GM12874 (cell line): ENCODE measurements at regions not wholly inside any gene's neighbourhood (a gene's known extent, or its start where the extent isn't known, plus 50 kb on each side); places are given as distances from the start of the nearest gene placed in this dataset.

Experiments
- TF ChIP-seq, protein P1 (sequence below): IDR thresholded peaks from 2 replicates; pipeline ENCODE4 v1.5.1; 2011; ENCODE audit warnings: low read depth, mild to moderate bottlenecking, control low read depth, low read length, moderate library complexity; ENCODE audit not compliant: insufficient read depth

DNA sequence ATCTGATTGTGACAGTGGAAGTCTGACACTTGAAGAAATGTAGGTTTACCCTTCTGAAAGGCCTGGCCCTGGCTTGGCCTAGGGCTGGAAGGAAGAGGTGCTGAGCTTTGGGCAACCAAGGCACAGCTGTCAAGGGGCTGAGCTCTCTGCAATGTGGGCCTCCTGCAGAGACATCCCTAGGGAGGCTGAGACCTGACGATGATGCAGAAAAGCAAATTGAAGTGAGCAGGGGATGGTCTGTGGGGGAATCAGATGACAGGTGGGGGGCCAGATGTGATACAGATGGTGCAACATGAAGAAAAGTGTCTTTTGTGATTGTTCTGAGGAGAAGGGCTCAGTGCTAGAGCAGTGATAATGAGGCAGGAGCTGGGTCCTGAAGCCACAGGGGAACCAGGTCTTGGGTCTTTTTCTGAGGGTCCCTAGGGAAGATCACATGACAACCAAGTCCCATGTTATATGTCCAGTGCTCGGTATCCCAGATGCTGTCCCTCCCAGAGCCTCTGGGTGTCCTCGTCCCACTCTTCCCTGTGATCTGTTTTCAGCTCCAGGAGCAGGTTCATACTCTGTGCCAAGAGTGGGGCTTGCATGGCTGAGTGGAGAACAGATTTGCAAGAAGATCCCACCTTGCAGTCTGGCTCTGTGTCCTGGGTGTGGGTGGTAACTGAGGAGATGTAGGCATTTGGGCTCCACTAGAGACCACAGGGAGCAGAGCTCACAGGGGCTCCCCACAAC lies 79.9 kb upstream of the VPREB1 start:
- TF ChIP-seq, protein P1, sequence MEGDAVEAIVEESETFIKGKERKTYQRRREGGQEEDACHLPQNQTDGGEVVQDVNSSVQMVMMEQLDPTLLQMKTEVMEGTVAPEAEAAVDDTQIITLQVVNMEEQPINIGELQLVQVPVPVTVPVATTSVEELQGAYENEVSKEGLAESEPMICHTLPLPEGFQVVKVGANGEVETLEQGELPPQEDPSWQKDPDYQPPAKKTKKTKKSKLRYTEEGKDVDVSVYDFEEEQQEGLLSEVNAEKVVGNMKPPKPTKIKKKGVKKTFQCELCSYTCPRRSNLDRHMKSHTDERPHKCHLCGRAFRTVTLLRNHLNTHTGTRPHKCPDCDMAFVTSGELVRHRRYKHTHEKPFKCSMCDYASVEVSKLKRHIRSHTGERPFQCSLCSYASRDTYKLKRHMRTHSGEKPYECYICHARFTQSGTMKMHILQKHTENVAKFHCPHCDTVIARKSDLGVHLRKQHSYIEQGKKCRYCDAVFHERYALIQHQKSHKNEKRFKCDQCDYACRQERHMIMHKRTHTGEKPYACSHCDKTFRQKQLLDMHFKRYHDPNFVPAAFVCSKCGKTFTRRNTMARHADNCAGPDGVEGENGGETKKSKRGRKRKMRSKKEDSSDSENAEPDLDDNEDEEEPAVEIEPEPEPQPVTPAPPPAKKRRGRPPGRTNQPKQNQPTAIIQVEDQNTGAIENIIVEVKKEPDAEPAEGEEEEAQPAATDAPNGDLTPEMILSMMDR, result no peak

DNA sequence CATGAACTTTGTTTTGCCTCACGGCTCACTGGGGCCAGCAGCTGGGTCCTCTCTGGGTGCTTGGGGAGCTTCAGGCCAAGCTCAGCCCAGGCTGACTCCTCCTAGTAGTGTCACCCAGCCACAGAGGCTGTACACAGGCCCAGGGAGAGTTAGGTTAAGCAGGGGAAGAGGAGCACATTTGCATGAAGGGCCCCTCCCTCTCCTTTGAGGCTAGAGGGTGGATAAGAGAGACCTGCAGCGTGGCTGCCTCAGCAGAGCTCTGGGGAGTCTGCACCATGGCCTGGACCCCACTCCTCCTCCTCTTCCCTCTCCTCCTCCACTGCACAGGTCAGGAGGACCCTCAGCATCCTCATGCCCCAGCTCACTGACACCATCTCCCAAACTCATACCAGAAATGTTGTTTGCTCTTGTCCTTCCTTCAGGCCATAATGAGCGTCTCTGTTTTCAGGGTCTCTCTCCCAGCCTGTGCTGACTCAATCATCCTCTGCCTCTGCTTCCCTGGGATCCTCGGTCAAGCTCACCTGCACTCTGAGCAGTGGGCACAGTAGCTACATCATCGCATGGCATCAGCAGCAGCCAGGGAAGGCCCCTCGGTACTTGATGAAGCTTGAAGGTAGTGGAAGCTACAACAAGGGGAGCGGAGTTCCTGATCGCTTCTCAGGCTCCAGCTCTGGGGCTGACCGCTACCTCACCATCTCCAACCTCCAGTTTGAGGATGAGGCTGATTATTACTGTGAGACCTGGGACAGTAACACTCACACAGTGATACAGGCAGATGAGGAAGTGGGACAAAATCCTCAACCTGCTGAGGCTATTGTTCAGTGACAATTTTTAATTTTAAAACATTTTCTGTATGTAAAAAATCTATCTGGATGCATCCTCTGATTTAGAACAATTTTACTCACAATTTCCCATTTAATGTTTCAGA lies 82.4 kb upstream of the VPREB1 start:
- TF ChIP-seq, protein P1, result no peak

DNA sequence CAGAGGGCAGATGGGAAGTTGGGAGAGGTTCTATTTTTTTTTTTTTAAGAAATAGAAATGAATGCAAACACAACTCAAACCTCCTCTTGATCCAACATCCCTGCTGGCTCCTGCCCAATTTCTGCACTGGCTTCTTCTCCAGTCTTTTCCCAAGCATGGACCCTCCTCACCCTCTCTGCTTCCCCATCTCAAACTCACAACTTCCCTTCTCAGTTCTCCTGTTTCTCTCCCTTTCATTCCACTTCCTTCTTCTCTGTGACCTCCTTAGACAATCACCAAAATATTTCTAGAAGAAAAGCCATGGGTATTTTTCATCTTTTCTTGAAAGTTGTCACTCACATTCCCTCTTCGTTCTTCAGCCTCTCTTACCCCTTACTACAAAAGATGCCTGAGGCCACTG lies 85.2 kb upstream of the VPREB1 start:
- TF ChIP-seq, protein P1, result no peak

DNA sequence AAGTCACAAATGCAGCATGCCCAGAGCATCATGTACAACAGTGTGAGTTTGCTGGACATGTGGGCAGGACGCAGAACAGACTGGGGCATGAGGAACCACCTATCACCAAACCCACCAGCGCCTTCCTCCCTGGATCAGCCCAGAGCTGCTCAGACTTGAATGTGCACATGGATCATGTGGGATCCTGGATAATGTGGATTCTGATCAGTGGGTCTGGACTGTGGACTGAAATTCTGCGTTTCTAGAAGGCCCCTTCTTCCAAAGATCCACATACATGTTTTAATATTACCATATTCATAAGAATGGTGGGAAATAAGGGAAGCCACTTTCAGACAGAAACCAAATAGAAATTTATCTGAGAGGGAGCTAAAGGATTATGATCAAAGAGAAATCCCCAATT lies 85.6 kb upstream of the VPREB1 start:
- TF ChIP-seq, protein P1, result no peak

DNA sequence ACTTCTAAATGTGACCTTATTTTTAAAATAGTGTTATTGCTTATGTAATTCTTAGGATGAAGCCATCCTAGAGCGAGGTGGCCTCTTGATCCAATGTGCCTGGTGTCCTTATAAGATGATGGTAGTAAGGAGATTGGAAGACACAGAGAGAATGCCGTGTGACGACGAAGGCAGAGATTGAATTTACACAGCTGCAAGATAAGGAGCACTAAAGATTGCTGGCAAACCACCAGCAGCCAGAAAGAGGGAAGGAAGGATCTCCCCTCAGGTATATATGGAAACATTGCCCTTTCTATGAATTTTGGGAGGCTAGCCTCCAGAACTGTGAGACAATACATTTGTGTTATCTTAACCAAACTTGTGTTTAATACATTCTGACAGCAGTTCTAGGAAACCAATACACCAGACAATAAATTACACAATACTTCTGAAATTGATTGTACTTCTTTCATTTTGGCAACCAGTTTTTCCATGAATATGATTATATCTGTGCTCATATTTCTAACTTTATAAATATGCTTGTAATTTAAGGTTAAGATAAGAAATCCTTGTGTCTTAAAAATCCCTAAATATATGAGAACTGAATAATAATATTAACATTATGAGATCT lies 86.3 kb upstream of the VPREB1 start:
- TF ChIP-seq, protein P1, result no peak

DNA sequence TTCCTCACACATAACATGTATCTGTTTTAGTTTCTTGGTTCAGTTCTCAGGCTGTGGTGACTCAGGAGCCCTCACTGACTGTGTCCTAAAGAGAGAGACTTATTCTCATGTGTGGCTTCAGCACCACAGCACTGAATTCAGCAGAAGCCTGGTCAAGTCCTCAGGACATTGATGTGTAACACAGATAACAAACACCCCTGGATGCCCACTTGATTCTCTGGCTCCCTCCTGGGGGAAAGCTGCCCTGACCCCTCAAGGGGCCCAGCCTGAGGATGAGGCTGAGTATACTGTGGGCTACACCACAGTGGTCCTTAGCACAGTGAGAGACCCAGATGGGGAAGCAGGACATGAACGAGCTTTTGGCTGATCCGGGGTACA lies 87.2 kb upstream of the VPREB1 start:
- TF ChIP-seq, protein P1, result no peak

DNA sequence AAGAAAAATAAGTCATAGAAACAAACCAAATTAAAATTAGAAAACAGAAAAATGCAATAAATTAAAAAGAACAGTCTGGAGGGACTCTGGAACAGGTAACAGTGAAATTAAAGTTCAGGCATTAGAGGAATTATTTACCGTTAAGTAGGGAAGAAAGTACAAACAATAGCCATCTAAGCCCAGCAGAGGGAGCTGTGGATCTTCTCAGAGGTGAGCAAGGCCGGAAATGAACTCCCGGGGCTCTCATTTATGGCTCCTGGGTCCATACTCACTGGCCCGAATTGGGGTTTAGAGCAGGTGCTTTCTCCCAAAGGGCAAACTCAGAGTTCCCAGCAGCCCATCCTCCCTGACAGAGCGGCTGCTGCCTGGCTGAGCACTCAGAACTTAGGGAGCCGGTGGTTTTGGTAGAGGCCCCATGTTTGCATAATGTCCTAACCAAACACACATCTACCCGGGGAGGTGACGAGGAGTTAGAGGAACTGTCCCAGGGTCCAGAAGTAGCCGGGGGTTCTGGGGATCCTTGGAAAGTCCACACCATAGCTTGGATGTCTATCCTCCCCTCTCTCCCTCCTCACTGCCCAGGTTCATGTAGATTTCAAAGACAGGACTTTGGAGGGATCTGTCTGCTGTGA lies 87.8 kb upstream of the VPREB1 start:
- TF ChIP-seq, protein P1, result peak; percentile 76
